Naive thymus-derived CD4-positive, alpha-beta T cell (primary cell): ENCODE measurements at regions not wholly inside any gene's neighbourhood (a gene's known extent, or its start where the extent isn't known, plus 50 kb on each side); places are given as distances from the start of the nearest gene placed in this dataset.

Source experiments
- ATAC-seq: fragments of 150-1000 bp; cut with Tn5 transposase; 2 replicates; pipeline ENCODE4 v1.10.0; 2021; ENCODE audit warnings: mild to moderate bottlenecking, moderate library complexity
- CTCF ChIA-PET: fragments of 350-600 bp; sonication (Branson Sonifier 250); formaldehyde crosslinking; loops from one replicate; lab custom pipeline; 2021; ENCODE audit warnings: antibody characterized with exemption; lab: Charles Lee
- POLR2A ChIA-PET: fragments of 350-600 bp; sonication (Branson Sonifier 250); formaldehyde crosslinking; loops from one replicate; lab custom pipeline; 2021; ENCODE audit warnings: antibody characterized with exemption, inconsistent platforms; lab: Charles Lee
- DNase-seq, 9 donors: peaks; one replicate each; pipeline versions ENCODE4 v3.0.0 to v3.0.0-alpha.2; 2020 to 2022; ENCODE audit warnings: mixed read lengths in 1 of 9
- H3K27ac ChIP-seq: one replicate; pipeline ENCODE4 v1.7.0; 2013; ENCODE audit warnings: mild to moderate bottlenecking, low read depth, low read length, moderate library complexity
- H3K27me3 ChIP-seq, 2 donors: one replicate each; pipeline ENCODE4 v1.7.0; 2013; ENCODE audit warnings: low read length in 2 of 2, mild to moderate bottlenecking in 2 of 2, moderate library complexity in 2 of 2; ENCODE audit not compliant: control insufficient read depth in 2 of 2, insufficient read depth in 2 of 2
- H3K36me3 ChIP-seq, 3 experiments: 1 replicate in 2 of 3; 2 replicates in 1 of 3; pipeline ENCODE4 v1.7.0; 2013; ENCODE audit warnings: low read length in 3 of 3, mild to moderate bottlenecking in 3 of 3, moderate library complexity in 1 of 3; ENCODE audit not compliant: insufficient read depth in 3 of 3, control insufficient read depth in 2 of 3
- H3K4me1 ChIP-seq, 2 donors: one replicate each; pipeline ENCODE4 v1.7.0; 2013; ENCODE audit warnings: low read length in 2 of 2, mild to moderate bottlenecking in 2 of 2, moderate library complexity in 1 of 2; ENCODE audit not compliant: control insufficient read depth in 2 of 2, insufficient read depth in 2 of 2
- H3K4me3 ChIP-seq: 2 replicates; pipeline ENCODE4 v1.7.0; 2013; ENCODE audit warnings: mild to moderate bottlenecking, low read length
- H3K9me3 ChIP-seq, 3 experiments: 1 replicate in 2 of 3; 2 replicates in 1 of 3; pipeline ENCODE4 v1.7.0; 2013; ENCODE audit warnings: low read length in 3 of 3; ENCODE audit not compliant: control insufficient read depth in 2 of 3
- H3K27ac Mint-ChIP-seq, 9 donors: one replicate each; pipeline ENCODE4 v1.8.0; 2020 to 2022; ENCODE audit warnings: mixed read lengths in 9 of 9, mild to moderate bottlenecking in 8 of 9, moderate library complexity in 5 of 9, inconsistent platforms in 2 of 9
- H3K27me3 Mint-ChIP-seq, 5 donors: one replicate each; pipeline ENCODE4 v1.8.0; 2021 to 2022; ENCODE audit warnings: mixed read lengths in 5 of 5, mild to moderate bottlenecking in 1 of 5
- H3K36me3 Mint-ChIP-seq, 5 donors: one replicate each; pipeline ENCODE4 v1.8.0; 2020 to 2022; ENCODE audit warnings: mixed read lengths in 5 of 5, mild to moderate bottlenecking in 3 of 5, inconsistent platforms in 1 of 5
- H3K4me1 Mint-ChIP-seq, 7 donors: one replicate each; pipeline ENCODE4 v1.8.0; 2020 to 2022; ENCODE audit warnings: mixed read lengths in 7 of 7, mild to moderate bottlenecking in 3 of 7, inconsistent platforms in 1 of 7
- H3K4me3 Mint-ChIP-seq, 10 donors: one replicate each; pipeline ENCODE4 v1.8.0; 2020 to 2022; ENCODE audit warnings: mild to moderate bottlenecking in 10 of 10, mixed read lengths in 10 of 10, moderate library complexity in 6 of 10, inconsistent platforms in 2 of 10
- H3K9me3 Mint-ChIP-seq, 11 donors: one replicate each; pipeline ENCODE4 v1.8.0; 2020 to 2022; ENCODE audit warnings: mixed read lengths in 11 of 11, mild to moderate bottlenecking in 4 of 11, inconsistent platforms in 1 of 11, moderate library complexity in 1 of 11
- intact Hi-C, 2 donors: fragments of 100-400 bp; cut with micrococcal nuclease; formaldehyde crosslinking; loops; one replicate each; pipeline ENCODE4 v1.15.1; 2023

DNA sequence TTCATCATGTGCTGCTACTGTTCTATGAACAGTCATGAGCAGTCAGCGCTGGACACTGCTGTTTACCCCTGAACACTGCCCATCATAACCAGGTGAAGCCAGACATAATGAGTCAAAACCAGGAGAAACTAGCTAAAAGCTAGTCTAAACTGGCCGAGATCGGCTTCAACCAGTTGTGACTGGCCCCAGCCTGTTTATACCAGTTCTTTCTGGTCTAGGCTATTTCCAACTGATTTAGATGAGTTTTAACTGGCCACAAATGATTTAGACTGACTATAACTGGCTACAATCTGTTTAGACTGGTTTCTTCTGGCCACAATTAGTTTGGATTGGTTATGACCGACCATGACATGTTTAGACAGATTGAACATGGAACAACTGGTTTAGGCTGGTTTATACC, 348.3 kb upstream of the CAMK1G start:
- Mint-ChIP-seq H3K36me3 (peaks cover 0 to 5% (median 0%) of the 10 kb centered on the region in 5 donors), H3K27ac (no peak overlapping the region), H3K9me3 (peaks cover 0 to 19% (median 5%) of the 10 kb centered on the region in 11 donors), H3K4me1 (no peaks in the 10 kb centered on the region), H3K4me3 (no peak overlapping the region), H3K27me3 (peaks cover 7 to 30% (median 19%) of the 10 kb centered on the region in 5 donors)
- CTCF ChIA-PET: no interaction called here
- ATAC-seq (no peak), DNase-seq (no peak)
- Histone ChIP-seq H3K4me1 (no peaks in the 10 kb centered on the region), H3K27ac (no peak overlapping the region), H3K36me3 (no peaks in the 10 kb centered on the region), H3K9me3 (no peaks in the 10 kb centered on the region), H3K27me3 (peaks cover 0 to 3% of the 10 kb centered on the region in 2 donors), H3K4me3 (no peak overlapping the region)
- intact Hi-C loops: no loop called here
- POLR2A ChIA-PET: no interaction called here

DNA sequence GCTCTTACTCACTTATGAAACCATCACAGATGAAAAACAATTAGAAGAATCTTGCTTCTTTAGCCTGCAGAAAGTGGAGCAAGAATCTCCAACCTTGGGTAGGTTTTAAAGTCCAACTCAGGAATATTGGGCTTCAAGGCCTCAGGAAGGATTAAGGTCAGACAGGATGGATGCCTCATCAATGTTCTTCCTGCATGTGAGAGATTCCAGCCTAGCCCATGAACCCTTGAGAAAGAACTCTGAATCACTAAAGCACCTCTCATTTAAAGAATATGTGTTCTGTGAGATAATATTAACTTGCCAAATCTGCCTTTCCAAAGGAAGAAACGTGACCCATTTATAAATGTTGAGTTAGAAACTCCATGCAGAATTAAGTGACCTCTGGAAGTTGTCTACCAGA, 345.2 kb upstream of the CAMK1G start:
- Histone ChIP-seq H3K27ac (no peak overlapping the region), H3K27me3 (no peaks in the 10 kb centered on the region), H3K4me1 (no peaks in the 10 kb centered on the region), H3K4me3 (no peak overlapping the region), H3K9me3 (no peaks in the 10 kb centered on the region), H3K36me3 (no peaks in the 10 kb centered on the region)
- H3K9me3 Mint-ChIP-seq: peaks cover 0 to 5% (median 0%) of the 10 kb centered on the region in 11 donors
- CTCF ChIA-PET: interaction anchor here (1.0 kb wide), 1 partner anchor 10 kb away, joined by 5 read pairs; no protein-coding TSS in a partner anchor
- intact Hi-C loops: no loop called here
- ATAC-seq (no peak), DNase-seq (no peak)
- H3K4me1 Mint-ChIP-seq: no peaks in the 10 kb centered on the region
- peaks cover 0 to 26% (median 13%) of the 10 kb centered on the region in 5 donors for H3K27me3 Mint-ChIP-seq
- no peak overlapping the region for H3K4me3 Mint-ChIP-seq
- no peaks in the 10 kb centered on the region for H3K36me3 Mint-ChIP-seq
- POLR2A ChIA-PET: no interaction called here
- no peak overlapping the region for H3K27ac Mint-ChIP-seq

DNA sequence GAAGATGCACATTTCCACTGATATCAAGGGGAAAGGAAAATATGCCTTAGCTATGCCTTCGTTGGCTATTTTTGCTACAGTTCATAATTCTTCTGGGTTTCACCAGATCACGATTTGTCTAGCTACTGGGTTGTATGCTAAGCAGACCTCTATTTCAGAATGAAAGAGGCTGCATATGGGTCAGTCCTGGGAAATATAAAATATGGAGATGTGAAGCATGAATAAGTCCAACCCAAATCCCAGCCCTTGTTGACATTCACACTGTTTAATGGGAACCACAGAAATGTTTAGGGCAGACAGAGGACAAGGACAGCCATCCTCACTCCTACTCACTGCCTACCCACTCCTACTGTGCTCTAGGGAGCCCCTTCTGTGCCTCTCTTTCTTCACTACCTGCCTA, 343.2 kb upstream of the CAMK1G start:
- Histone ChIP-seq H3K4me1 (no peaks in the 10 kb centered on the region), H3K27me3 (no peaks in the 10 kb centered on the region), H3K36me3 (no peaks in the 10 kb centered on the region), H3K27ac (no peak overlapping the region), H3K4me3 (no peak overlapping the region), H3K9me3 (no peaks in the 10 kb centered on the region)
- DNase-seq: no peak
- Mint-ChIP-seq H3K4me1 (no peaks in the 10 kb centered on the region), H3K36me3 (no peaks in the 10 kb centered on the region), H3K27ac (no peak overlapping the region), H3K9me3 (peaks cover 0 to 2% (median 0%) of the 10 kb centered on the region in 11 donors), H3K27me3 (peaks cover 0 to 26% (median 14%) of the 10 kb centered on the region in 5 donors), H3K4me3 (no peak overlapping the region)
- POLR2A ChIA-PET: no interaction called here
- CTCF ChIA-PET: no interaction called here
- ATAC-seq: no peak
- intact Hi-C loops: no loop called here

DNA sequence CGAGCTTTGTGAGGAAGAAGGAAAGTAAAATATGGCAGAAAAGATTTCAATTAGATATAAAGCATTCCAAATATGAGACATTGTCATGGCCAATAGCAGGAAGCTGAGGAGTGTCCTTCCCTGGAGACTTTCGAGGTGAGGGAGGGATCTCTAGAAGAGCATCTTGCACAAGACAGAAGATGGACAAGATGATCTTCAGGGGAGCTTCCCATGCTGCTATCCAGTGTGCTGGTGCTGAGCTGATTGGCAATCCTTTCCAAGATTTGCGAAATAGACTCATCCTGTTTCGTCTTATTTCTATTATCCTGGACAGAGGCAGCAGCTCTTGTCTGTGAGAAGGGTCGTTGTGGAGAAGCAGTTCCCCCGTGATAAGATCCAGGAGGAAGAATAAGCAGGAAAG, 342.0 kb upstream of the CAMK1G start:
- H3K4me1 ChIP-seq: no peaks in the 10 kb centered on the region
- H3K27ac Mint-ChIP-seq: no peak overlapping the region
- ATAC-seq (no peak), DNase-seq (no peak)
- no peak overlapping the region for H3K4me3 Mint-ChIP-seq
- peaks cover 0 to 2% (median 0%) of the 10 kb centered on the region in 11 donors for H3K9me3 Mint-ChIP-seq
- H3K27me3 Mint-ChIP-seq: peaks cover 0 to 26% (median 14%) of the 10 kb centered on the region in 5 donors
- H3K4me1 Mint-ChIP-seq: no peaks in the 10 kb centered on the region
- ChIA-PET POLR2A (no interaction called here), CTCF (no interaction called here)
- no peaks in the 10 kb centered on the region for H3K9me3 ChIP-seq
- no peaks in the 10 kb centered on the region for H3K27me3 ChIP-seq
- no peak overlapping the region for H3K4me3 ChIP-seq
- no peaks in the 10 kb centered on the region for H3K36me3 Mint-ChIP-seq
- H3K36me3 ChIP-seq: no peaks in the 10 kb centered on the region
- H3K27ac ChIP-seq: no peak overlapping the region
- intact Hi-C loops: no loop called here

DNA sequence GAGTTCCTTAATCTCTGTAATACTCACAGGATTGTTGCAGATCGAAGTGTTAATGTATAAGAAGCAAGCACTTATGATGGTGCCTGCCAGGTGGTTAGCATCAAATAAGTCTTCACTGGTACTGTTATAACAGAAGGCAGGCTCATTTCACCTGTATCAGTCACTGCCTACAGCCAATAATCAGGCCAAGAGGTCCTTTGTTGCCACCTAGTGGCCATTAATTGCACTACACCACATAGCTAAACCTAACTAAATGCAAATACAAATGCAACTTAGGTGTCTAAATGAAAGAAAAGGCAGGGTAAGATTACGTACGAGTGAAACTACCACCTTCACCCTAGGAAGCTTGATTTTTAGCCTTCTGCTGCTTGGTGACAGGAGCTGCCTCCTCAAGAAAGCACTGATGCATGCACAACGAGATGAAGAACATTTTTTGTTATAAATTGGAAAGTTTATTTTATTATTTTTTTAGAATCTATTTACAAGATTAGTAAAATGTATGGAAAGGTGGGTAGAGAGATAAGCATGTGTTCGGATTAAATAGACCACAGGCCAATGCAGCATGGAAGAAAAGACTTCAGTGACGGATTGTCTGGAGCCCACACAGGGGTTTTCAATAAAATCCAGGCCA, 334.8 kb upstream of the CAMK1G start:
- ChIA-PET CTCF (interaction anchor here (0.7 to 1.7 kb wide), 6 partner anchors 9 to 597 kb away, joined by 3 to 6 read pairs (median 4); no protein-coding TSS in a partner anchor), POLR2A (no interaction called here)
- Histone ChIP-seq H3K9me3 (no peaks in the 10 kb centered on the region), H3K36me3 (no peaks in the 10 kb centered on the region), H3K27ac (no peak overlapping the region), H3K4me1 (no peaks in the 10 kb centered on the region), H3K27me3 (no peaks in the 10 kb centered on the region), H3K4me3 (no peak overlapping the region)
- H3K27ac Mint-ChIP-seq: no peak overlapping the region
- ATAC-seq: peak; percentile 62
- H3K9me3 Mint-ChIP-seq: no peaks in the 10 kb centered on the region
- peak in 7 of 9 donors; percentile 4 to 37 (median 27) for DNase-seq
- intact Hi-C loops: loop anchor here in 1 of 2 donors (1.0 kb wide), 1 partner anchor 595 kb away; no protein-coding TSS in a partner anchor
- H3K27me3 Mint-ChIP-seq: peaks cover 0 to 7% (median 6%) of the 10 kb centered on the region in 5 donors
- no peaks in the 10 kb centered on the region for H3K36me3 Mint-ChIP-seq
- H3K4me1 Mint-ChIP-seq: no peaks in the 10 kb centered on the region
- no peak overlapping the region for H3K4me3 Mint-ChIP-seq

DNA sequence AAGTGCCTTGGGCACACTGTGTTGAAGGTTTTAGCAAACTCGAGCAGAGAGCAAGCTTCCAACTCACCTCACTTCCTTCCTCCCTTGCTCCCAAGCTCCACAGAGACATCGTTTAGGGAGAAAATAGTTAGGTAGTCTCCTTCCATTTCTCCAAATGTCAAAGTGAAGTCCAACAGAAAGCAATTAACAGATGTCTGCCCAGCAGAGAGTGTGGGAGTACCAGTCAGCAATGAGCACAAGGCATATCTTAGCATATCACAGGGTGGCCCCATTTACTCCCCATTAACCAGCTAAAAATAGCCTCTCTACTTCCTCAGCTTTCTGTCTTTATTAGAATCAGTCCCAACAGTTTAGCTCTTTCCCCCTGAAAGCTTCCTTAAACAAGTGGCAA, 334.2 kb upstream of the CAMK1G start:
- H3K27ac ChIP-seq: no peak overlapping the region
- no peak overlapping the region for H3K4me3 Mint-ChIP-seq
- H3K4me1 Mint-ChIP-seq: no peaks in the 10 kb centered on the region
- H3K27ac Mint-ChIP-seq: no peak overlapping the region
- POLR2A ChIA-PET: no interaction called here
- intact Hi-C loops: no loop called here
- H3K27me3 Mint-ChIP-seq: peaks cover 0 to 7% (median 6%) of the 10 kb centered on the region in 5 donors
- no peak for DNase-seq
- no peak for ATAC-seq
- no peaks in the 10 kb centered on the region for H3K36me3 Mint-ChIP-seq
- H3K9me3 ChIP-seq: no peaks in the 10 kb centered on the region
- no peak overlapping the region for H3K4me3 ChIP-seq
- CTCF ChIA-PET: interaction anchor here (0.7 to 1.7 kb wide), 5 partner anchors 10 to 597 kb away, joined by 3 to 6 read pairs (median 4); no protein-coding TSS in a partner anchor
- no peaks in the 10 kb centered on the region for H3K4me1 ChIP-seq
- no peaks in the 10 kb centered on the region for H3K36me3 ChIP-seq
- H3K27me3 ChIP-seq: no peaks in the 10 kb centered on the region
- H3K9me3 Mint-ChIP-seq: peaks cover 0 to 2% (median 0%) of the 10 kb centered on the region in 11 donors
